Activated naive CD8-positive, alpha-beta T cell (primary cell): ENCODE measurements at regions not wholly inside any gene's neighbourhood (a gene's known extent, or its start where the extent isn't known, plus 50 kb on each side); places are given as distances from the start of the nearest gene placed in this dataset.
"Not testable (repeated sequence)": the region's sequence is repeated elsewhere in the genome, so short reads cannot be mapped to it uniquely, and the experiment has no call there.

Source experiments
- H3K27ac Mint-ChIP-seq: one replicate; pipeline ENCODE4 v1.8.0; 2021; ENCODE audit warnings: mixed read lengths
- H3K27me3 Mint-ChIP-seq: one replicate; pipeline ENCODE4 v1.8.0; 2021; ENCODE audit warnings: mixed read lengths
- H3K36me3 Mint-ChIP-seq: one replicate; pipeline ENCODE4 v1.8.0; 2021; ENCODE audit warnings: mixed read lengths
- H3K4me1 Mint-ChIP-seq: one replicate; pipeline ENCODE4 v1.8.0; 2021; ENCODE audit warnings: low read depth, mixed read lengths
- H3K4me3 Mint-ChIP-seq: one replicate; pipeline ENCODE4 v1.8.0; 2021; ENCODE audit warnings: mild to moderate bottlenecking, mixed read lengths
- H3K9me3 Mint-ChIP-seq: one replicate; pipeline ENCODE4 v1.8.0; 2021; ENCODE audit warnings: low read depth, mixed read lengths

DNA sequence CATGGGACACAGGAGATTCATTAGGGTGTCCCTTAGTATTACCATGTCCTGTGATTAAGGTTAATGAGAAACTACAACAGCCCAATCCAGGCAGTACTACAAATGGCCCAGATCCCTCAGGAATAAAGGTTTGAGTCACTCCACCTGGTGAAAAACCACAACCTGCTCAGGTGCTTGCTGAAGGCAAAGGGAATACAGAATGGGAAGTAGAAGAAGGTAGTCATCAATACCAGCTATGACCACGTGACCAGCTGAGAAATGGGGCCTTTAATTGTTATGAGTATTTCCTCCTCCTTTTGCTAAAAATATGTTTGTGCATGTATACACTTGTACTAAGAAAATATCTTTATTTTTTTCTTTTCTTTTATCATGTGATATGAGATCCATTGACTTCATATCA is 91.1 kb upstream of the ADAMTS5 start:
- Mint-ChIP-seq H3K27me3 (no peaks in the 10 kb centered on the region), H3K36me3 (no peaks in the 10 kb centered on the region), H3K4me3 (no peak overlapping the region), H3K4me1 (no peaks in the 10 kb centered on the region), H3K9me3 (peaks cover 4% of the 10 kb centered on the region), H3K27ac (no peak overlapping the region)

DNA sequence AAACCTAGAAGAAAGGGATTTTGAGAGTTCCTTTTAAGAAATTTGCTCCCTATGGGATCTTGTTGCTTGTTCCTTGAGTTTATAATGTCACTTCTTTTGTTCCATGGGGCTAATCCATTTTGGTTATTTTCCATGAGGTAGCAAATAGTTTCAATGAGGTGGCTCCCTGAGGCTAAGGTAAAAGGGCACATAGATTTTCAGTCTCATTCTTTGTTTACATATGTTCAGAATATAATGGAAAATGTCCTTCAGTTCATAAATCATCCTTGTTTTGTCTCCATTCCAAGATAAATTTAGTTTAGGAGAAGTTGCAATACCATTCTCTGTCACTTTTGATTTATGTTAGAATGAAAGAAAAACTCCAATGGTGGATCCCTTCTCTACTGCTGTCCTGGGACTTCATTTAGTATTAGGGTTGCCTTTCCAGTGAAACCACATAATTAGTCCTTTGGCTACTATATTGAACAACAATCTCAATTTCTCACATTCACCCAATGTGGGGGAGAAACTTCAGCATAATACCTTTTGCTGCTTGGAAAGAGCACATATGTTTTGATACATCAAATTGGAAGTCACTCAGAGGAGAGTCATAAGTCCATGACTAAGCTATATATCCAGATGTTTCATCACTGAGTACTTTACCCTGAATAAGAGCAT is 80.9 kb upstream of the ADAMTS5 start:
- no peak overlapping the region for H3K27ac Mint-ChIP-seq

GRCh38 chr21:27047283-27047657 is 80.4 kb upstream of the ADAMTS5 start:
- H3K9me3 Mint-ChIP-seq, result no peaks in the 10 kb centered on the region
- no peak overlapping the region for H3K4me3 Mint-ChIP-seq
- no peaks in the 10 kb centered on the region for H3K4me1 Mint-ChIP-seq
- H3K27me3 Mint-ChIP-seq, result no peaks in the 10 kb centered on the region
- no peaks in the 10 kb centered on the region for H3K36me3 Mint-ChIP-seq
- H3K27ac Mint-ChIP-seq, result no peak overlapping the region

More for the DNA sequence above, 80.9 kb upstream of the ADAMTS5 start:
- Mint-ChIP-seq H3K36me3 (no peaks in the 10 kb centered on the region), H3K9me3 (no peaks in the 10 kb centered on the region), H3K4me3 (no peak overlapping the region), H3K27me3 (no peaks in the 10 kb centered on the region), H3K4me1 (no peaks in the 10 kb centered on the region)

DNA sequence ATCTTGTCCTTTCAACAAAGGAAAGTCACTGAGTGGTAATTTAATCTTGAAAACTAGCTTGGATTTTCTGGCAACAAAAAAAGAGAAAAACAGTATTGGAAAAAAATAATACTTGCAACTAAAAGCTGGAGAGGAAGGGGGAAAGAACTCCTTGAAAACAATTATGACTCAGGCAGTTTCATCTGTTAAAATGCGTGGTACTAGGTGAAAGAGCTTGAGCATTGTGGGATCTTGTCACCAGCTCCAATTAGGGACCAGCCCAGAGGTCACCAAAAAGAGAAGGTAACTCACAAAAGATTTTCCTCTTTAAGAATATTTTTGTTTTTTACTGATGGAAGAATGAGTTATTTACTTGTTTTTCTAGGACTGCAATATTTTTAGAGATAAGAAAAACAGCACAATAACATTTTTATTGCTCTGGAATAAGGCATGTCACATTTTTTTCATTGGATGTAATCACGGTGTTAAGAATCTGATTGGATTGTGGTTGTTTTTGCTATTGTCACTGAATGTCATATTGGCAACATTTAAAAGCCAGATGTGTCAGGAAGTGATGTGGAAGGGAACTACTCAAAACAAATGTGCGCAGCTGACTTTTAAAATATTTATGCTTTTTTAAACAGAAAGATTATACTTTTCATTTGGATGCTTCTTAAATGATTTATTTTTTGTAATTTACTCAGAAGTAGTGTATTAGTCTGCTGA is 78.5 kb upstream of the ADAMTS5 start:
- no peak overlapping the region for H3K4me3 Mint-ChIP-seq
- H3K9me3 Mint-ChIP-seq, result no peaks in the 10 kb centered on the region
- no peak overlapping the region for H3K27ac Mint-ChIP-seq
- H3K36me3 Mint-ChIP-seq, result no peaks in the 10 kb centered on the region
- H3K4me1 Mint-ChIP-seq, result no peaks in the 10 kb centered on the region
- H3K27me3 Mint-ChIP-seq, result no peaks in the 10 kb centered on the region

DNA sequence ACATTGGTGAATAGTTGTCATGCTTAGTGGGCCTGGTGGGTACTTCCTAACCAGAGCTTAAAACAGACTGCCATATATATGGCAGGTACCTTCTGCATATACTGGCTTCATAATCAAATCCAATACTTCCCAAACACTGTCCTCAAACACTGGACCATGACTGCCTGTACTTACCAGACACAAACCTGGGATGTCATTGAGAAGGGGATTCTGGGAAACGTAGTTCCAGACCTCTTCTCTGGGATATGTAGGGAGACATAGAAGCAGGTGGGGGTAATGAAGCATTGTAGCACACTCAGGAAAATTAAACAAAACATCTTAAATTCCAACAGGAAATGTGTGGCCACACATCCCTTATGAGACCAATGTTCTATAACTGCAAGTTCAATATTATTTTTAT is 76.5 kb upstream of the ADAMTS5 start:
- Mint-ChIP-seq H3K27ac (no peak overlapping the region), H3K4me1 (no peaks in the 10 kb centered on the region), H3K4me3 (no peak overlapping the region), H3K9me3 (no peaks in the 10 kb centered on the region), H3K27me3 (no peaks in the 10 kb centered on the region), H3K36me3 (no peaks in the 10 kb centered on the region)

DNA sequence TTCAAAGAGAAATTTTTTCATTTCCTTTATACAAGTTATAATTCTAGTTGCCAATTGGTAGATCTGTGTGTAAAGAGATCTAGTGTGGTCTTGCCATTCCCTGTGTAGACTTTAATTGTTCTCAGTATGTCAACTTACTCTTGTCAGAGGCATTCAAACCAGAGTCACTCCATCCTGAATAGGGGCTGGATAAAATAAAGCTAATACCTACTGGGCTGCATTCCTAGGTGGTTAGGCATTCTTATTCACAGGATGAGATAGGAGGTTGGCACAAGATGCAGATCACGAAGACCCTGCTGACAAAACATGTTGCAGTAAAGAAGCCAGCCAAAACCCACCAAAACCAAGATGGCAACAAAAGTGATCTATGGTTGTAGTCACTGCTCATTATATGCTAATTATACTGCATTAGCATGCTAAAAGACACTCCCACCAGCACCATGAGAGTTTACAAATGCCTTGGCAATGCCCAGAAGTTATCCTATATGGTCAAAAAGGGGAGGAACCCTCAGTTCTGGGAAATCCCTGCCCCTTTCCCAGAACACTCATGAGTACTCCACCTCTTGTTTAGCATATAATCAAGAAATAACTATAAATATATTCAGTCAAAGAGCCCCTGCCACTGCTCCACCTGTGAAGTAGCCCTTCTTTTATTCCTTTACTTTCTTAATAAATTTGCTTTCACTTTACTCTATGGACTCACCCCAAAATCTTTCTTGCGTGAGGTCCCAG is 74.0 kb upstream of the ADAMTS5 start:
- no peaks in the 10 kb centered on the region for H3K27me3 Mint-ChIP-seq
- no peaks in the 10 kb centered on the region for H3K9me3 Mint-ChIP-seq
- H3K36me3 Mint-ChIP-seq, result no peaks in the 10 kb centered on the region
- H3K4me1 Mint-ChIP-seq, result no peaks in the 10 kb centered on the region
- H3K4me3 Mint-ChIP-seq, result no peak overlapping the region
- H3K27ac Mint-ChIP-seq, result no peak overlapping the region

DNA sequence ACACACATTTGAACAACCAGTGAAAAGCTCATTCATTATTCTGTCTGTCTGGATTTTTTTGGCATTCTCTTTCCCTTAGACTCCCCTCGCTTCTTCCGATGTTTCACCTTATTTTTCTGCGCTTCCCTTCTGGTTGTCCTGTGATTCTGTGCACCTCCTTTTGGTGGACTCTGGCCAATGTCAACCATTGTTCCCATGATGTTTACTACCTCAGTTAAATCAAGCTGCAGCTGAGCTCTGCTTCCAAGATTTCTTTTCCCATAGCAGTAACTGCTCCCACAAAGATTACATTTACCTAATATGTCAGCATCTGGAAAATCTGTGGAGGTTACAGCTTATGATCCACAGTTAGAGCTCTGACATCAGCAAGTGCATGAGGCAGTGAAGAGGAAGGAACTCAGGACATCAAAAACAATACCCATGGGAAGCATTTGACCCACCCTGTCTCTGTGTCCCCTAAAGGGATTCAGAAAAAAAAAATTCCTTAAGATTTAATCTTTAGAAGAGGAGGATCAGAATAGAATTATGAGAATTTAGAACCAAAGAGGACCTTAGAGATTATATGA is 69.9 kb upstream of the ADAMTS5 start:
- Mint-ChIP-seq H3K27me3 (no peaks in the 10 kb centered on the region), H3K4me1 (no peaks in the 10 kb centered on the region), H3K4me3 (no peak overlapping the region), H3K36me3 (no peaks in the 10 kb centered on the region), H3K9me3 (no peaks in the 10 kb centered on the region), H3K27ac (no peak overlapping the region)

DNA sequence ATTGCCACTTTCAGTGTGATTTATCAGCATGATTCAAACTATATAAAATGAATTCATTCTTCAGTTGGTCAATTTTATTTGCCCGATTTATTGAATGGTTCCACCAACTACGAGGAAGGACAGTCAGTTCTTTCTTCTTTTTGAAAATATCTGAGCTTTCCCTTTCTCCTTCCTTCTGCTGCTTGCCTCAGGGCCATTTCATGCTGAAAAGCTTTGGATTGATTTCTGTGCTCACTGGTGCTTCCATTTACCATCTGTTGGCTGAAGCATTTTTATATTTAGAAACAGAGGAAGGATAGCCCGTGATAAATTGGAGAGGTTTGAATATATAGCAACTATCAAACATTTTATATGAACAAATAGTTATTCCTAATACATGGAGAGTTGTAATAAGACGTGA is 68.9 kb upstream of the ADAMTS5 start:
- Mint-ChIP-seq H3K27me3 (no peaks in the 10 kb centered on the region), H3K27ac (no peak overlapping the region), H3K4me3 (no peak overlapping the region), H3K36me3 (no peaks in the 10 kb centered on the region), H3K9me3 (no peaks in the 10 kb centered on the region), H3K4me1 (no peaks in the 10 kb centered on the region)

DNA sequence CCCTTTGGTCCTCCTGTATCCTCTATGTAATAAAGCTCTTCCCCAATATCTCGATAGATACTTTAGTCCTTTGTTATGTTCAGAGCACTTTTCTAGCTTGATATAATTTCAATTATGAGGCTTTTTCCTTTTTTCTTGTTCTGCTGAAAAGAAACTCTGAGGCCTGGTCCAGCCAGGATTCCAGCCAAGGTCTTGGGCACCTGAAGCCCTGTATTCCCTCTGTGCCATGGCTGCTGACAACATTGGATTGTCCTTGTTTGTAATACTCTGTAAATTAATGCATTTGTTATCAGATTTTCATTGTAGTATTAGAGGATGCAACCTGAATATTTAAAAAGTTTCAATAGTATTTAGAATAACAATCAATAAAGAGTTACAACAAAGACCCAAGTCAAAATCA is 67.9 kb upstream of the ADAMTS5 start:
- no peaks in the 10 kb centered on the region for H3K9me3 Mint-ChIP-seq
- H3K27ac Mint-ChIP-seq, result no peak overlapping the region
- no peaks in the 10 kb centered on the region for H3K36me3 Mint-ChIP-seq
- no peaks in the 10 kb centered on the region for H3K27me3 Mint-ChIP-seq
- H3K4me1 Mint-ChIP-seq, result no peaks in the 10 kb centered on the region
- H3K4me3 Mint-ChIP-seq, result no peak overlapping the region

- Mint-ChIP-seq H3K27me3 (no peaks in the 10 kb centered on the region), H3K4me3 (no peak overlapping the region), H3K36me3 (no peaks in the 10 kb centered on the region)
Measured at GRCh38 chr21:27033471-27033870, 66.6 kb upstream of the ADAMTS5 start.

DNA sequence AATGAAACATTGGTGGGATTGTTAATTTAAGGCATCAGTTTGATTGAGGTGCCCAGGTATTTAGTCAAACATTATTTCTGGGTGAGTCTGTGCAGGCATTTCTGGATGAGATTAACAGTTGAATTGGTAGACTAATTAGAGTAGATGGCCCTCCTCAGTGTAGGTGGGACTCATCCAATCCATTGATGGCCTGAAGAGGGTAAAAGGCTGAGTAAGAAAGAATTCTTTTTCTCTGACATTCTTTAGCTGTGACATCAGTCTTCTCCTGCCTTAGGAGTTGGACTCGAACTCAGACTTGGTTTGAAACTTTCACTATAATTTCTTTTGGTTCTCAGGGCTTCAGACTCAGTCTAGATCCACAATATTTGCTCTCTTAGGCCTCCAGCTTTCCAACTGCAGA is 59.6 kb upstream of the ADAMTS5 start:
- no peak overlapping the region for H3K4me3 Mint-ChIP-seq
- H3K36me3 Mint-ChIP-seq, result no peaks in the 10 kb centered on the region

More at GRCh38 chr21:27033471-27033870, 66.6 kb upstream of the ADAMTS5 start:
- H3K4me1 Mint-ChIP-seq, result no peaks in the 10 kb centered on the region
- H3K27ac Mint-ChIP-seq, result no peak overlapping the region
- H3K9me3 Mint-ChIP-seq, result peaks cover 4% of the 10 kb centered on the region

GRCh38 chr21:27025708-27026107 is 58.8 kb upstream of the ADAMTS5 start:
- not testable (repeated sequence) for H3K9me3 Mint-ChIP-seq, H3K36me3 Mint-ChIP-seq, H3K4me3 Mint-ChIP-seq, H3K4me1 Mint-ChIP-seq, H3K27me3 Mint-ChIP-seq, H3K27ac Mint-ChIP-seq

More for the DNA sequence above, 59.6 kb upstream of the ADAMTS5 start:
- no peaks in the 10 kb centered on the region for H3K4me1 Mint-ChIP-seq
- H3K27me3 Mint-ChIP-seq, result no peaks in the 10 kb centered on the region
- peaks cover 4% of the 10 kb centered on the region for H3K9me3 Mint-ChIP-seq
- no peak overlapping the region for H3K27ac Mint-ChIP-seq

DNA sequence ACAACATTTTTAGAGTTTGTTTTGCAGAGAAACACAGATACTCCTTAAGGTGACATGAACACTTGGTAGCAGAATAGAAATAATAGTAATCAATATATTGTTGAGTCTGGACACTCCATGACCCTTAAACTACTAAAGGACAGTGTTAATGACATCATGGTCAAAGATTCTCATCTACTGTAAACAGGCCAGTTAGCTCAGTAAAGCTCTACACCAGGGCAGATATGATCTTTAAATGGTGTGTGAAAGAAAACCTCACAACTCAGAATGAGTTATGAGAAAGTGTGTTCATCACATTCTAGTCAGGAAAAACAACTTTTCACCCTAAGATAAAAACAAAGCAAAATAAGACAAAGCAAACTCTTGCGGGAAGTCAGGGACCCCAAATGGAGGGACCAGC is 58.1 kb upstream of the ADAMTS5 start:
- no peak overlapping the region for H3K27ac Mint-ChIP-seq

GRCh38 chr21:27024301-27024700 is 57.4 kb upstream of the ADAMTS5 start:
- H3K27ac Mint-ChIP-seq, result no peak overlapping the region
- no peaks in the 10 kb centered on the region for H3K36me3 Mint-ChIP-seq
- no peaks in the 10 kb centered on the region for H3K4me1 Mint-ChIP-seq
- no peak overlapping the region for H3K4me3 Mint-ChIP-seq
- H3K9me3 Mint-ChIP-seq, result peaks cover under 1% of the 10 kb centered on the region
- no peaks in the 10 kb centered on the region for H3K27me3 Mint-ChIP-seq

More for the DNA sequence above, 58.1 kb upstream of the ADAMTS5 start:
- Mint-ChIP-seq H3K4me1 (no peaks in the 10 kb centered on the region), H3K4me3 (no peak overlapping the region), H3K27me3 (no peaks in the 10 kb centered on the region), H3K9me3 (peaks cover 4% of the 10 kb centered on the region), H3K36me3 (no peaks in the 10 kb centered on the region)

DNA sequence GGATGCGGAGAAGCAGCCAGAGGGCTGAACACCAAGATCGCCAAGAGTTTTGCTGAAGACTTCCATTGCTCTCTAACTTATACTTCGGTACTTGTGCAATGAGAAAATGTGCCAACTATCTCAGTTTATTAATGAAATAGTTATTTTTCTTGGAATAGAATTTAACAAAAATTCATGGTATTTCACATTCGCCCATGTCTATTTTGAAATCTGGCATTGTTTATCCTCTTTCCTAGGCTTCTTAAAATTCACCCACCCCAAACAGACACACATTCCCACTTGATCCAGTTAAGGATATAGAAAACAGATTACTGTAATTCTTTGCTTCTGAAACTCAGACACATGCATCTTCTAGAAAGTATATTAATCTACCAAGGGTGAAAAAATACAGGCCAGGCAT is 56.3 kb upstream of the ADAMTS5 start:
- Mint-ChIP-seq H3K4me1 (no peaks in the 10 kb centered on the region), H3K27ac (no peak overlapping the region), H3K36me3 (no peaks in the 10 kb centered on the region), H3K9me3 (peaks cover under 1% of the 10 kb centered on the region), H3K4me3 (no peak overlapping the region), H3K27me3 (no peaks in the 10 kb centered on the region)
